HG02870 (cell line): ENCODE measurements at regions not wholly inside any gene's neighbourhood (a gene's known extent, or its start where the extent isn't known, plus 50 kb on each side); places are given as distances from the start of the nearest gene placed in this dataset.
"Not testable (repeated sequence)": the region's sequence is repeated elsewhere in the genome, so short reads cannot be mapped to it uniquely, and the experiment has no call there.

Experiments used
- ATAC-seq: cut with Tn5 transposase; IDR thresholded peaks from one replicate; pipeline ENCODE4 v1.9.1; 2021; ENCODE audit warnings: mild to moderate bottlenecking, moderate library complexity; ENCODE audit not compliant: unreplicated experiment

DNA sequence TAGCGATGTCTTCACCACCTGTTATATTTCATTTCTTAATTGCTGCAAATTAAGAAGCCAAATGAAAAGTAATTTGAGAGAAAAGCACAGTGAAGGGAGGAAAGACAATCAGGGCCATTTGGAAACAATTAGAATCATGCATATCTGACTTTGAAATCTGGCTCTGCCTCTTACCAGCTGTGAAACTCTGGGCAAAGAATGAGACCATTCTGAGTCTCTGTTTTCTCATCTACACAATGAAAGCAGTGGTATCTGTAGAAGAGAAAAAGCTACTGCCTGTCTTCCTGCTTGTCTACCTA is 334.5 kb upstream of the CYRIA start:
- ATAC-seq, result no peak

DNA sequence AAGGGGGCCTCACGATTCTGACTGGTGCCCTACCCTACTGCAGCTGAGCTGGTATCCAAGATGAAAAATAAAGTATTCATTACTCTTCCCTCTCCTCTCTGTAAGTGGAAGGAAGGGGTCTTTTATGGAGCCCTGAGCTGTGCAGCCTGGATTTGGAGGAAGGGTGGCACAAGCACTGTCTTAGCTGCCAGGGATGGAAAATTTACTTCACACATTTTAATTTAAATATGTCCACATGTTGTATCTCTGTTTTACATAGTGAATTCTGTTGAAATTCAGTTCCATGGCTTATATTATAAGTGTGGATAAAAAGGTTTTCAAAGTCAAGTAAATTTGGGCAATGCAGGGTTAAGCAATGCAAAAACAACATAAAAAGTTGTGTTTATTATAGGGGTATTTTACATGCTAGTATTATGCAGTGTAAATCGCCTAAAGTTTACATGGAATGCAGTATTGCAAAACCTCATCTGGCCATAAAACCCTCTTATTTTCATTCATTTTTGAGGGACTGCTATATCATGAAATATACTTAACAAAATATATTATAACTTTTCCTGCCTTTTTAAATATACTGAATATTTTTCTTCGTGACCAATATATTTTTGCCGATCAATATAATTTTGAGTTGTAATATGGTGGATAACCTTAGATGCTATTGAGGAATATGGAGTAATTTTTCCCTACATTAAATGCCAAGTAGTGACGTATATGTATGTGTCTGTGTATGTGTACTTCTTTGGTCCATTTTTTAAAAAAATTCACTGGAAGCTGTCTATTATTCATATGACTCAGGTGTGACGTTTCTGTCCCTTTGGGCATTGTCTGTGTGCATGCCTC is 333.9 kb upstream of the CYRIA start:
- no peak for ATAC-seq

DNA sequence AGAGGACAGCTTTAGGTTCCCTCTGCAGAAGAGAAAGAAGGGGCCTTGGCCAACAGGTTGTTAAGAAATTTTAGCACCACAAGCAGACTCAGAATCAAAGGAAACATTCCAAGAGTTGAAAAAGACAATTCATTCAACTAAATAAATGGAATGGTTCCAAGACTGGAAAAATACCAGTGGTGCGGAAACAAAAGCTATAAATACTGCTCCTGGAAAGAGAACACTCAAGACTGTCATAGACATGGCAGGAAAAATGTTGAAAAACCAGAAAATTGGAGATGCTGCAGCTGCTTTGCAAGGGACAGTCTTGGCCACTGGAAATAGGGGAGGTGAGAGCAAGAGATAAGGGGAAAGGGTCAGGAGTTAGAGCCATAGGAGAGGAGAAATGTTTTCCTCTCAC is 312.7 kb upstream of the CYRIA start:
- no peak for ATAC-seq

DNA sequence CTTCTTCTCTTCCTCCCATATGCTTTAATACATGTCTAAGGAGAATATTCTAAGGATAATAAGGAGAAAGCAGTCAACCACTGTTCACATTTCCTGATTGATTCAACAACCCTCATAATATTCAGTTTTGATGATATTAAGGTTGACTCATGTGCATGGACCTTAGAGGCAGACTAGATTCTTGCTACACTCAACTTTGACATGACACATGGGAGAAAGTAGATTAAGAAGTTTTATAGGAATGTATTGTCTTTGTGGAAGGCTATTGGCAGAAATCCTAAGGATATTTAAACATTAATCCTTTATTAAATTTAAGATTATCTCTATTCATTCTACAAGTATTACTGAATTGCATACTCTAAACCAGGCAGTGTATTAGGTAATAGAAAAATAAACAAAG is 309.1 kb upstream of the CYRIA start:
- ATAC-seq, result no peak

DNA sequence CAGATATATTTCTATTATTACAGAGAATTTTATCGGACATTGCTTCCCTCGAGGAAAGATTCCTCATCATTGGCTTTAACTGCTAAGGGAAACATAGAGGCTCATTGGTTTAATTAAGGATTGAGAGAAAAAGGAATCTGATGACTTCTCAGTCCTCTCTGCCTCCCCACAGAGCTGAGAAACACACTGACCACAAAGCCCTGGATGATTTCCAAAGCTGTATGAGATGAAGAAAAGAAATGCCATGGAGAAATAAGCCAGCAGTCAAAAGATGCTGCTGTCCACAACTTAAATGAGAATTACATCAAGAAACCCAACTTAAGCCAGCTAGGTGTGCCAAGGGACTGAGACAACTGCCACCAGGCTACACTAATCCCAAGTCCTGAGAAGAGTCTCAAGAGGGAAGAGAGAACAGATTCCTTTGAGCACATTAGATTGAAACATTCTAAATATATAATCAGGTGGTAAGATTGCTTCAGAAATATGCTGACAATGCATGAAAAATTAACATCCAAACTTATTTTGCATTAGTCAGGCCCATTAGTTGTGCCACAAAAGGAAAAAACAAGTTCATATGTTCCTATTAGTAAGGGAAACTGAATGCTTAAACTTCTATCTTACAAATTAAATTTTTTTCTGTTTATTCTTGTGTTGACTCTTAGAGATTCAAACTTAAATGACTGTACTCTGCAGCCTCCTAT is 308.1 kb upstream of the CYRIA start:
- ATAC-seq, result no peak

DNA sequence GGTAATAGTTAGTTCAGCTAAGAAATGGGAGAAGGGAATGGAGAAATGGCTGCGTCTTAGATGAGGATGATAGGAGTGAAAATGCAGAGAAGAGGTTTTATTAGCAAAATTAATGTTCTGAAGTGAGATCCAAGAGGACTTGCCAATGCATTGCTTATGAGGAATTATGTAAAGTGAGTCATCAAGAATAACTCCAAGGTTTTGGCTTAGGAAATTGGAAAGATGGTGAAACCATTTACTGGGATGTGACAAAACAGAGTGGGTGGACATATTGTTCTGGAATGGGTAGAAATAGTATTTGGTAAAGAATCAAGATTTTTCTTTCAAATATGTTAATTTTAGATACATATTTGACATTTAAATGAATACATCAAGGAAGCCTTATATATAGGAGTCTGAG is 306.6 kb upstream of the CYRIA start:
- no peak for ATAC-seq

DNA sequence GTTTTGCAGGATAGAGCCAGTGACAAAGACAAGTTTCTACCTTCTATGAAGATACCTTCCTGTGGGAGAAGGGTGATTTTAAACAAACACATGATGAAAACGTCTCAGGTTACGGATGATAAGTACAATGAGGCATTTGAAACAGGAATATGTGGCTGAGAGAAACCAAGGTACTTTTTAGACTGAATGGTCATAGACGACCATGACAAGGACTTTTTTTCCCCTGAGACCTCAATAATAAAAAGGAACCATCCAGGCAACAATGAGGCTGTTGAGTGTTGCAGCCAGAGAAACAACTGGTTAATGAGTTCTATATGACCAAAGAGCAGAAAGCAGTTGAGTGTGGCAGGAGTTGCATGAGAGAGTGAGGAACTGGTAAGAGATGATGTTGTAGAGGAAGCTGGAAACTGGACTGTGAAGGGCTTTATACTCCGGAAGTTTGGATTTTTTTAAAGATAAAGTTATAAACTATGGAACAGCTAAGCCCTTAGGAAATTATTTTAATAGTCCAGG is 306.1 kb upstream of the CYRIA start:
- ATAC-seq, result no peak

DNA sequence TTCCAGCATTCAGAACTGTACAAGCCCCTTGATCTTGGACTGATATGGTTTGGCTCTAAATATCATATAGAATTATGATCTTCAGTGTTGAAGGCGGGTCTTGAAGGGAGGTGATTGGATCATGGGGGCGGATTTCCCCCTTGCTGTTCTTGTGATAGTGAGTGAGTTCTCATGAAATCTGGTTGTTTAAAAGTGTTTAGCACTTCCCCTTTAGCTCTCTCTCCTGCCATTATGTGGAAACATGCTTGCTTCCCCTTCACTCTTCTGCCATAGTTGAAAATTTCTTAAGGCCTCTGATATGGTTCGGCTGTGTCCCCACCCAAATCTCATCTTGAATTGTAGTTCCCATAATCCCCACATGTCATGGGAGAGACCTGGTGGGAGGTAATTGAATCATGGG is 305.3 kb upstream of the CYRIA start:
- ATAC-seq, result not testable (repeated sequence)

DNA sequence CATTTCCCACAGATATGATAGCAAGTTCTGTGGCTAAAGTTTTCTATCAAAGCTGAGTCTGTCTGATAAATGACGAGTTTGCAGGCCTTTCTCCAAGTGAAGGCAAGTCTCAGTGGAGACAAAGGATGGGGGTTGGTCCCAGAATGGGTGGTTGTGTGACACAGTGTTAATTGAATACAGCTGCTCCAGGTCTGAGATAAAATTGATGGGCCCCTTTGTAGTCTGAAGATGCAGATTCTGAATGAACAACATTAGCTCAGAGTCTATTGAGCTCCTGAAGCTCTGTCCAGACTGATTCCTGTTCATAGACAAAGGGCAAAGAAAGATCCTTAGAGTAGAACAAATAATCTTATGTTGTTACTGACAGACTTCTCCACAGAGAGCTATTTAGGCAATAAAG is 296.9 kb upstream of the CYRIA start:
- ATAC-seq, result no peak

DNA sequence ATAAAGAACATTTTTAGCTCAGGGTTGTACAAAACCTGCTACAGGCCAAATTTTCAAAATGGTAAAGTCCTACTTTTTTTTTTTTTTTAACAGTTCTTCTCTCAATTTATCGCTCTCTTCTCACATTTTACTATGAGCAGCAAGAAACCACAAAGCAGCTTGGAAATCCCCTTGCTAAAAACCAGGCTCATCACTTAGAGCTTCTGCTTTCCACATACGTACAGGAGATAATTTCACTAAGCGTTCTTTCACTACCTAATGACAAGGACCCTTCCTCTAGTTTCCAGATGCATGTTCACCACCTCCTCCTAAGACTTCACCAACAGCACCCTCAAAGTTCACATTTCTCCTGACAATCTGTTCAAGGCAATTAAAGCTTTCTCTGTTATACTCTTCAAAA is 294.9 kb upstream of the CYRIA start:
- peak; percentile 83 for ATAC-seq

DNA sequence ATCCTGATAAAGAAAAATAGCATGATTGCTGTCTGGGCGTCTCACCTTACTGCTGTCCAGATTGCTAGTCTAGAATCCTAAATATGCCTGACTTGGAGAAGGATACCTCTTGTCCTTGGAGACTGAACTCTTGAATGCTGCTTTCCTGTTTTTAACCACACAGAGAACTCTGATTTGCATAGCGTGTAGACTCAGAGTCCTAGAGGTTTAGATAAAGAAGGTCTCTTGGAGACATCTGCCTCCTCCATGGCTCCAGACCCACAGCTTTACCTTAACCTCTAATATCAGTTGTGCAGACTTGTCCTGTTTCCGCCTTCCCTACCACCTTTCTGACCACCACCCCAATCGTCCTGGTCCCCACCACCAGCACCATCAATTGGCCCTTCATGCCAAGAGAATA is 292.6 kb upstream of the CYRIA start:
- peak; percentile 53 for ATAC-seq

DNA sequence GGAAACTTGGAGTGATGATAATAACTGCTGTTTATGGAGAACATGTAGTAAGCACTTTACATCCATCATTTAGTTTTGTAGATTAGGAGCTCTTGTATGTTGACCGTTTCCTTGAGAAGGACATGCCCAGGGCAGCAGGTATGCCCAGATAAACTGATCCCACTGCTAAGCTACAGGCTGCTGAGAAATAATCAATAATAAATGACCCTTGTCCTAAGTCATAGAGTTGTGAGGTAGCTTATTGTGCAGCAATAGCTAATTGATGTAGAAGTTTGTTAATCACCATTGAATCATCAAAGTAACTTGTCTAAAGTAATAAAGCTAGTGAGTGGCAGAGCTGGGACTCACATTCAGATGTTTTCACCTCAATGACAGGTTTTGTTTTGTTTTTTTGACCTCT is 287.2 kb upstream of the CYRIA start:
- ATAC-seq, result no peak

DNA sequence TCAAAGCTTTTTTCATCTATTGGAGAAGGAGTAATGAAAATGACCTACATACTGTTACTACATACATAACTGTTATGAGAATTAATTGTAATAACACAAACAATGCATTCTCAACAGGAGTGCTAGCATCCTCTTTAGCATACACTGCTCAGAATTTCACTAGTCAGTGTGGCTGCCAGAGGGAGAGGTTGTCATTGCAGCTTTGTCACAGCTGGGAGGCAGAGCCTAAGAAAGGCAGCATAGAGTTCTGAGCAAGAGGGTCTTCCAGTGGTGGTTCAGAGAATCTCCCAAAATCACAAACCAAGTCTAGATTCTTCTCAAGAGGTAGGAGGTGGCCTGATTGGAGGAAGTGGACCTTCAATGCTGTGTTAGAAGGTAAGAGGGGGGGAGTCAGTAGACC is 286.7 kb upstream of the CYRIA start:
- ATAC-seq, result no peak

DNA sequence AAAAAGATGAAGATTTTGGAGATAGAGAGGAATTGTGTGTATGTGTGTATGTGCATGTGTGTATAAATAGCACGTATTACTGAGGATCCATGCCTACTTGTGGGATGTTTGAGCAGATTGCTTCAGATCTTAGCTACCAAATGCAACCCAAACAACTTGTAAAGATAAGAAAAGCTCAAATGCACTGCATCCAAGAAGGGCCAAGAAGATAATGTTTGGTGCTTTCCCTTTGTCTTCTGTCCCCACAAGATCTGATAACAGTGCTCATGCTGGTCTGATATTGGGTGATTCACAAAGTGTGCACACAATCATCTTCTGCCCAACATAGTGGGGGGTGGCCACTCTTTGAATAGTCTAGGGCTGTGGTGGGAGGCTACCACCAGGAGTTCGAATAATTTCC is 284.8 kb upstream of the CYRIA start:
- ATAC-seq, result no peak

DNA sequence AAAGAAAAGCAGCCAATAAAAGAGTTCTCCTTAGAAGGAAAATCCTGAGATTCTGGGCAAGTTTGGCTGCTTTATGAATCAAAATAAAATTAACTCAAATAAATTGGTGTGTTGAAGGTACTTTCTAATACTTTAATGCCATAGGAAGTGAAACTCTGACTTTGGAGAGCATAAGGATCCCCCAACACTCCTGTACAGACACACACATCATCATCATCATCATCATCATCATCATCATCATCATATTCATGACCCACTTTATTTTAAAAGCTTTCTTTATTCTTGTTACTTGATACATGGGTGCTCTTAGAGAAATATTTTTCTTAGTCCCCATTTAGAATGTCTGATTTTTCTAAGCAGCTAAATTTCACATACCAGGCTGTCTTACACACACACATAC is 283.1 kb upstream of the CYRIA start:
- no peak for ATAC-seq

DNA sequence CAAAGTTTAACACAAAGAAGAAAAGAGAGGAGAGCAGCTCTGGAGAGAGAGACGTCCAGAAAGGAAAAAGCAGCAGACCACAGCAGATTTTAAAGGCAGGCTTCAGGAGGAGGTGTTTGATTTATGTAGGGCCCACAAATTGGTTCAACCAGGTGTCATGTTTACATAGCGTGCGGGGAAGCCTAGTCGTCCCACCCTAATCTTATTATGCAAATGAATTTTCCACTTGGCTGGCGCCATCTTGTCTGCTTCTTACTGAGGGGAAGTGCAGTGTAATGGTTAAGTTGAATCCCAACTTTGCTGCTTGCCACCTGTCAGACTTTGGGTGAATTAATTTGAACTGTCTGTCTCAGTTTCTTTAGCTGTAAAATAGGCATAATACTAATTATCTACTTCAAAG is 282.4 kb upstream of the CYRIA start:
- ATAC-seq, result peak; percentile 62

DNA sequence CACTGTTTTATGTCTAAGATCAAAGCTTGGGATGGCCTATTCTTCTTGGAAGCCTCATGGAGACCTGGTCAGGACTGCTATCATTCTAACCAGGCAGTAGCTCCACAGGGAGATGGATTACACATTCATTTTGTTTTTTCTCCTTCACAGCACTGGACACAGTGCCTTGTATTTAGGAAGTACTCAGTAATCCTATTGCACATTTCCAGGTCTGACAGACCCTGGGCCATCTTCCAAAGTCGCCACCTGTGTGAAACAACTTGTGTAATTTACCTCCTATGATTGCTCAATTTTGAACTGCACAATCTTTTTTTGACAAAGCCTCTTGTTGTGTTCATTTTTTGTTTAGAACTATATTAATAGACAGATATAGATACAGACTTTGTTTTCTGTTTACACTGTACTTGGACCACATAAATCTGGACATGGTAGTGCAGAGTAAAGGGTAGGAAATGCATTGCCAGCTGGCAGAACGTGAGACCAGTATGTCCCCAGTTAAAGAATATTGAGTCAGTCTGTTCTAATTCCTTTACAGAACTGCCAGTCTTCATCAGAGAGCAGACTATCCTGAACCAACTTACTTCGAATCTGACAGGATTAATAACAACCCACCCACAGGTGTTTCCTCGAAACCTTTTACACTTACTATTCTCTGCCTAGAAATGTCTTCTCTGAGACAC is 277.8 kb upstream of the CYRIA start:
- ATAC-seq, result no peak

DNA sequence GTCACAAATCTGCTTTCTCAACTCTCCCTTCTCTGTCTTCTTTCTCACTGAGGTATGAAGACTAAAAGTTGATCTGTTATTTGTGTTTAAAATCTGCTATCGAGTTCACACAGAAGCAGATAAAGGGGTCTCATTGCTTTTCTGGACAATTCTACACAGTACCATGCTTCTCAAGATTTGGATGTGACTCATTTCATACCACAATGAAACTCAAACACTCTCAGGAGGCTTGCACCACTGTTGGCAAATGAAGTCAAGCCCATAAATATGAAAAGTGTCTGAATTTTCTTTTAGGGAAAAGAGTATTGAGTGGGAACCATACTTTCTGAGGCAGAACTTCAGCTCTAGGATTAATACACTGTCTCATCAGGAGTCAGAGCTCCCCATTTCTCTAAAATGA is 274.6 kb upstream of the CYRIA start:
- no peak for ATAC-seq

DNA sequence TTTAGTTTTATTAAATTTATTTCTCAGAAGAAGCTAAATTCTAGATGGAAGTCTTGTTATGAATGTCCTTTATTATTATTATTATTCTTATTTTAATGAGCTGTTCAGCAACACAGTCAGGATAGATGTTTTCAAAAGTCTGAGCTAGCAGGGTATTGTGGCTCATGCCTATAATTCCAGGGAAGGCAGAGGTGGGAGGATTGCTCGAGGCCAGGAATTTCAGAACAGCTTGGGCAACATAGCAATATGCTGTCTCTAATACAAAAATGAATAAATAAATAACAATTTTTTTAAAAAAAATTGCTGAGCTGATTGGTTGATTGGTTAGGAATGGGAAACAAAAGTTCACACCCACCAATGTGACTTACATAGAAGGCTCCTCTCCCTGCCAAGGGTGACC is 274.1 kb upstream of the CYRIA start:
- no peak for ATAC-seq

DNA sequence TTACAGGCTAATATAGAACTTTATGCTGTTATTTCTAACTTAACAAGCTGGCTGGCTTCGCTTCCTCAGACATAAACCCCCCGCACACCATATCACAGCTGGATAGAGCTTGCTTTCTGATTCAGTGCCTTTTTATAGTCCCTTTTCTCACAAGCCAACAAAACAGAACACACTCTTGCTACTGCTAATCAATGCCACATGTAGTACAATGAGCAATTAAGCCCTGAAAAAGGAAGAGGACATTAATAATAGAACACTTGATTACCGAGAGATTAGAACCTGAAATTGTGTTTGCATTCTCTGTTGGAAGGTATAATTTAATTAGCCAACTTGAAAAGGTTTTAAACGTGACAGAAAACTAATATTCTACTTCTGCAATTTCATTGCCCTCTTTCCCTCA is 267.7 kb upstream of the CYRIA start:
- ATAC-seq, result no peak

DNA sequence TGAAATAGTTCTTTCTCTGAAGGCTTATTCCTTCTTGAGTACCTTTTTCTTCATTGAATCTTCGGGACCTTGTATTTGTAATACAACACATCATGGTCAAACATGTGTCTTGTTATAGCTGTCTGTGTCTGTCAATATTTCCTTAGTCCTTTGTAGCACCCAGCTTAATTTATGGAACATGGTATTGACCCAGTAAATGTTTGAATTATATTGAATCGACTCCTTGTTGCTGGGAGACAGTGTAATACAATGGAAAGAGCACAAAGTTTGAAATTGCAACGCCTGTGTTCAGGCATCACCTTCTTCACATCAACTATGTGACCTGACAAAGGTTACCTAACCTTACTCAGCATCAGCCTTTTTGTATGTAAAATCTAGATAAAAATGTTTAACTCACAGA is 267.2 kb upstream of the CYRIA start:
- ATAC-seq, result no peak

DNA sequence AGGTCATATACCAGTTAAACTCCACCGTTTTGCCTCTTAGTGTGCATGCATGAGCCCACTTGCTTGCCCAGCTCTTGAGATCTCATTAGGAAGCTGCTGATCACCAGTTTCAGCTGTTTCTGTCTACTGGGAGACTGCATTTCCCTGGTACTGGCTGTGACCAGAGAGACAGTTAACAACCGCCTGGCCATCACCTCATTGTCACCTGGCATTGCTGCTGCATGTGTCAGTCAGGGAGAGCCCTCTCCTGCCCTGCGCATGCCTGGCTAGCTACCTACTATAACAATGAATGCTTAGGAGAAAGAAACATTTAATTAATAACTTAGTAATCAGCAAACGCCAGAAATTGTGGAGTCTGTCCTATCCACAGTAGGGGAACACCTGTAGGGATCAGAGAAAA is 265.8 kb upstream of the CYRIA start:
- ATAC-seq, result no peak
